Sciatic nerve (tissue), 2 donors: ENCODE measurements at regions not wholly inside any gene's neighbourhood (a gene's known extent, or its start where the extent isn't known, plus 50 kb on each side); places are given as distances from the start of the nearest gene placed in this dataset.

Source experiments
- ATAC-seq: fragments of 200-7000 bp; cut with Tn5 transposase; one replicate; pipeline ENCODE4 v1.9.1; 2020; ENCODE audit warnings: mild to moderate bottlenecking, moderate library complexity
- DNase-seq: peaks from one replicate; pipeline ENCODE4 v3.0.0-alpha.2; 2020; ENCODE audit warnings: low spot score
- intact Hi-C: fragments of 100-400 bp; cut with DNase I; formaldehyde crosslinking; loops from one replicate; pipeline ENCODE4 v1.14.2; 2022
- donor health status: DM: no; HTN: no; CAD: no.
- donor health status: DM: no; HTN: no; CAD: no.

- DNase-seq (no peak), ATAC-seq (no peak)
- intact Hi-C loops: no loop called here
Observed at GRCh38 chr12:78457938-78458337, 406.6 kb upstream of the SYT1 start.

- intact Hi-C loops: no loop called here
- ATAC-seq: peak; percentile 57
- DNase-seq: no peak
Observed at GRCh38 chr12:78470354-78471195, 394.0 kb upstream of the SYT1 start.

GRCh38 chr12:78473136-78473535 lies 391.4 kb upstream of the SYT1 start:
- intact Hi-C loops: no loop called here
- no peak for DNase-seq
- ATAC-seq: no peak

- DNase-seq (no peak), ATAC-seq (no peak)
- intact Hi-C loops: no loop called here
Observed at GRCh38 chr12:78473561-78473960, 391.0 kb upstream of the SYT1 start.

- DNase-seq: no peak
- no peak for ATAC-seq
- intact Hi-C loops: no loop called here
Observed at GRCh38 chr12:78483767-78484315, 380.7 kb upstream of the SYT1 start.

GRCh38 chr12:78489990-78490389 lies 374.6 kb upstream of the SYT1 start:
- intact Hi-C loops: no loop called here
- DNase-seq (no peak), ATAC-seq (no peak)

- intact Hi-C loops: no loop called here
- DNase-seq (no peak), ATAC-seq (no peak)
Observed at GRCh38 chr12:78490861-78491260, 373.7 kb upstream of the SYT1 start.

GRCh38 chr12:78494911-78495310 lies 369.7 kb upstream of the SYT1 start:
- DNase-seq: no peak
- ATAC-seq: no peak
- intact Hi-C loops: no loop called here

GRCh38 chr12:78501825-78502224 lies 362.7 kb upstream of the SYT1 start:
- DNase-seq (no peak), ATAC-seq (no peak)
- intact Hi-C loops: no loop called here

GRCh38 chr12:78519422-78519821 lies 345.2 kb upstream of the SYT1 start:
- no peak for DNase-seq
- ATAC-seq: no peak
- intact Hi-C loops: no loop called here

GRCh38 chr12:78530100-78530765 lies 334.3 kb upstream of the SYT1 start:
- peak; percentile 65 for ATAC-seq
- no peak for DNase-seq
- intact Hi-C loops: no loop called here

- DNase-seq: no peak
- no peak for ATAC-seq
- intact Hi-C loops: no loop called here
Observed at GRCh38 chr12:78531831-78532458, 332.6 kb upstream of the SYT1 start.

- intact Hi-C loops: no loop called here
- ATAC-seq: no peak
- DNase-seq: no peak
Observed at GRCh38 chr12:78534311-78534710, 330.3 kb upstream of the SYT1 start.

- ATAC-seq (no peak), DNase-seq (no peak)
- intact Hi-C loops: no loop called here
Observed at GRCh38 chr12:78540606-78541336, 323.8 kb upstream of the SYT1 start.

- intact Hi-C loops: no loop called here
- ATAC-seq (no peak), DNase-seq (no peak)
Observed at GRCh38 chr12:78550831-78551230, 313.7 kb upstream of the SYT1 start.

- ATAC-seq (no peak), DNase-seq (no peak)
- intact Hi-C loops: no loop called here
Observed at GRCh38 chr12:78555802-78556201, 308.8 kb upstream of the SYT1 start.

- intact Hi-C loops: no loop called here
- ATAC-seq (no peak), DNase-seq (no peak)
Observed at GRCh38 chr12:78556651-78557050, 307.9 kb upstream of the SYT1 start.

- ATAC-seq: no peak
- no peak for DNase-seq
Observed at GRCh38 chr12:78559416-78559815, 305.2 kb upstream of the SYT1 start.

GRCh38 chr12:78559886-78560285 lies 304.7 kb upstream of the SYT1 start:
- ATAC-seq: no peak
- no peak for DNase-seq
- intact Hi-C loops: no loop called here

More at GRCh38 chr12:78559416-78559815, 305.2 kb upstream of the SYT1 start:
- intact Hi-C loops: no loop called here
